HepG2 (cell line): ENCODE measurements at regions not wholly inside any gene's neighbourhood (a gene's known extent, or its start where the extent isn't known, plus 50 kb on each side); places are given as distances from the start of the nearest gene placed in this dataset.

Experiments used
- HCFC1 ChIP-seq: fragments of 150-350 bp; IDR thresholded peaks from 2 replicates; pipeline ENCODE4 v1.6.1; 2014; ENCODE audit warnings: low read depth, low read length
- HDAC6 ChIP-seq: fragments of 200-600 bp; sonication (generic); IDR thresholded peaks from 2 replicates; pipeline ENCODE4 v1.7.0; 2017; ENCODE audit warnings: mild to moderate bottlenecking, antibody characterized with exemption, low read length, low read depth
- HNF1B ChIP-seq: sonication (generic); formaldehyde crosslinking; IDR thresholded peaks from 2 replicates; pipeline ENCODE4 v1.5.1; 2020; ENCODE audit warnings: mild to moderate bottlenecking, moderate library complexity, missing genetic modification reagents
- NR2F2 ChIP-seq: IDR thresholded peaks from 2 replicates; pipeline ENCODE4 v1.6.1; 2012; ENCODE audit warnings: low read depth, inconsistent platforms, borderline replicate concordance
- NR2F6 ChIP-seq, 2 experiments: IDR thresholded peaks; 2 replicates each; pipeline ENCODE4 v1.6.1; 2016; ENCODE audit warnings: antibody characterized with exemption in 1 of 2, mild to moderate bottlenecking in 1 of 2
- SOX6 ChIP-seq, 2 experiments: fragments of 450-650 bp in 1 of 2; sonication (generic) in 1 of 2; formaldehyde crosslinking in 1 of 2; IDR thresholded peaks; 2 replicates each; pipeline versions ENCODE4 v1.4.0 to v1.6.1; 2017 to 2020; ENCODE audit warnings: antibody characterized with exemption in 1 of 2, mild to moderate bottlenecking in 1 of 2, missing genetic modification reagents in 1 of 2
- TRIM22 ChIP-seq: fragments of 450-650 bp; IDR thresholded peaks from 2 replicates; pipeline ENCODE4 v1.6.1; 2017
- ZFP37 ChIP-seq: sonication (generic); formaldehyde crosslinking; IDR thresholded peaks from 2 replicates; pipeline ENCODE4 v1.4.0; 2020; ENCODE audit warnings: missing genetic modification reagents, borderline replicate concordance
- ZNF558 ChIP-seq: sonication (generic); formaldehyde crosslinking; IDR thresholded peaks from 2 replicates; pipeline ENCODE4 v1.9.0; 2022; ENCODE audit warnings: mild to moderate bottlenecking, missing genetic modification reagents, borderline replicate concordance
- ZSCAN22 ChIP-seq: sonication (generic); formaldehyde crosslinking; IDR thresholded peaks from 2 replicates; pipeline ENCODE4 v1.4.0; 2020; ENCODE audit warnings: mild to moderate bottlenecking, missing genetic modification reagents

GRCh38 chr9:129321286-129322021 is 143.4 kb upstream of the IER5L start (continued):
- no peak for TF ChIP-seq NR2F6 (IDR thresholded peaks at IDR 0.05)
- TF ChIP-seq NR2F6 (CRISPR knock-in tag; IDR thresholded peaks at IDR 0.05), result 0 out of 2 replicates have a peak, but pooled peaks have one; percentile 10
- TF ChIP-seq ZNF558 (CRISPR knock-in tag), result no peak
- TF ChIP-seq ZSCAN22 (CRISPR knock-in tag), result peak; percentile 11; the same call in 1 of the 2 replicates
- no peak for TF ChIP-seq TRIM22
- TF ChIP-seq HCFC1, result no peak
- no peak for TF ChIP-seq SOX6 (IDR thresholded peaks at IDR 0.05)
- TF ChIP-seq SOX6 (CRISPR knock-in tag; IDR thresholded peaks at IDR 0.05), result no peak
- TF ChIP-seq ZFP37 (CRISPR knock-in tag), result no peak
- TF ChIP-seq HDAC6, result no peak
- no peak for TF ChIP-seq HNF1B (CRISPR knock-in tag)
- no peak for TF ChIP-seq NR2F2
